RWPE1 (cell line): ENCODE measurements at regions not wholly inside any gene's neighbourhood (a gene's known extent, or its start where the extent isn't known, plus 50 kb on each side); places are given as distances from the start of the nearest gene placed in this dataset.

ENCODE experiments used
- CTCF ChIA-PET: fragments of 350-600 bp; sonication (Branson Sonifier 250); formaldehyde crosslinking; extraction: SDS; loops from one replicate; lab custom pipeline; 2021; lab: Yijun Ruan, JAX
- POLR2A ChIA-PET: fragments of 400-600 bp; formaldehyde crosslinking; extraction: SDS; loops from one replicate; lab custom pipeline; 2020; ENCODE audit warnings: antibody characterized with exemption; ENCODE audit not compliant: low non-redundant PET; lab: Yijun Ruan, JAX
- DNase-seq: peaks from one replicate; pipeline ENCODE4 v3.0.0; 2012; ENCODE audit warnings: low spot score
- H3K27ac ChIP-seq: fragments of 450-650 bp; 2 replicates; pipeline ENCODE4 v1.5.1; 2017
- CTCF ChIP-seq: fragments of 450-650 bp; conservative IDR thresholded peaks from 2 replicates; pipeline ENCODE4 v1.5.1; 2017; ENCODE audit warnings: low read depth, mild to moderate bottlenecking

GRCh38 chr7:68319061-68319460 lies 1279.2 kb upstream of the AUTS2 start:
- no peak overlapping the region for H3K27ac ChIP-seq
- POLR2A ChIA-PET, result no interaction called here
- DNase-seq, result no peak
- no peak for TF ChIP-seq CTCF
- CTCF ChIA-PET, result no interaction called here

GRCh38 chr7:68321076-68321639 lies 1277.1 kb upstream of the AUTS2 start:
- no peak for TF ChIP-seq CTCF
- no peak overlapping the region for H3K27ac ChIP-seq
- POLR2A ChIA-PET, result no interaction called here
- CTCF ChIA-PET, result interaction anchor here (0.5 kb wide), 2 partner anchors 10 to 1722 kb away, joined by 3 to 7 read pairs; no protein-coding TSS in a partner anchor
- no peak for DNase-seq

- no peak for DNase-seq
- POLR2A ChIA-PET, result no interaction called here
- no peak overlapping the region for H3K27ac ChIP-seq
- TF ChIP-seq CTCF, result no peak
- CTCF ChIA-PET, result no interaction called here
Observed at GRCh38 chr7:68321776-68322496, 1276.3 kb upstream of the AUTS2 start.

GRCh38 chr7:68324621-68325020 lies 1273.7 kb upstream of the AUTS2 start:
- DNase-seq, result no peak
- no peak overlapping the region for H3K27ac ChIP-seq
- CTCF ChIA-PET, result no interaction called here
- POLR2A ChIA-PET, result no interaction called here
- TF ChIP-seq CTCF, result no peak

- TF ChIP-seq CTCF, result no peak
- no peak for DNase-seq
- no peak overlapping the region for H3K27ac ChIP-seq
- ChIA-PET CTCF (no interaction called here), POLR2A (no interaction called here)
Observed at GRCh38 chr7:68334216-68334615, 1264.1 kb upstream of the AUTS2 start.

- CTCF ChIA-PET, result no interaction called here
- POLR2A ChIA-PET, result no interaction called here
Observed at GRCh38 chr7:68334636-68335272, 1263.5 kb upstream of the AUTS2 start.

More at GRCh38 chr7:68334636-68335272, 1263.5 kb upstream of the AUTS2 start:
- no peak for TF ChIP-seq CTCF
- H3K27ac ChIP-seq, result no peak overlapping the region
- DNase-seq, result no peak
